SK-N-SH (cell line): ENCODE measurements at regions not wholly inside any gene's neighbourhood (a gene's known extent, or its start where the extent isn't known, plus 50 kb on each side); places are given as distances from the start of the nearest gene placed in this dataset.

Experiments
- FOXJ3 ChIP-seq: sonication (generic); formaldehyde crosslinking; IDR thresholded peaks from 2 replicates; pipeline ENCODE4 v1.5.1; 2020; ENCODE audit warnings: mild to moderate bottlenecking, missing genetic modification reagents
- FOXM1 ChIP-seq: IDR thresholded peaks from 2 replicates; pipeline ENCODE4 v1.4.0; 2012; ENCODE audit warnings: low read depth, mild to moderate bottlenecking
- GABPA ChIP-seq: IDR thresholded peaks from 2 replicates; pipeline ENCODE4 v1.4.0; 2012; ENCODE audit warnings: low read depth, mild to moderate bottlenecking
- RAD21 ChIP-seq: IDR thresholded peaks from 2 replicates; pipeline ENCODE4 v1.6.1; 2012; ENCODE audit warnings: mild to moderate bottlenecking, low read length
- RFX5 ChIP-seq: IDR thresholded peaks from 2 replicates; pipeline ENCODE4 v1.6.1; 2012; ENCODE audit warnings: mild to moderate bottlenecking, improper control_type of control experiment, low read length
- RXRA ChIP-seq: IDR thresholded peaks from 2 replicates; pipeline ENCODE4 v1.4.0; 2012; ENCODE audit warnings: low read depth, mild to moderate bottlenecking, borderline replicate concordance
- SMC3 ChIP-seq: IDR thresholded peaks from 2 replicates; pipeline ENCODE4 v1.6.1; 2012; ENCODE audit warnings: low read depth, low read length, improper control_type of control experiment
- TAF1 ChIP-seq: IDR thresholded peaks from 2 replicates; pipeline ENCODE4 v1.6.1; 2012; ENCODE audit warnings: low read depth, mild to moderate bottlenecking, low read length, moderate library complexity, borderline replicate concordance
- YY1 ChIP-seq: IDR thresholded peaks from 2 replicates; pipeline ENCODE4 v1.4.0; 2012; ENCODE audit warnings: low read depth, mild to moderate bottlenecking
- TF ChIP-seq, protein P1 (sequence below): fragments of 200-600 bp; sonication (generic); IDR thresholded peaks from 2 replicates; pipeline ENCODE4 v1.6.1; 2017; ENCODE audit warnings: antibody characterized with exemption, mild to moderate bottlenecking, moderate library complexity
- TF ChIP-seq, protein P2 (sequence below): IDR thresholded peaks from 2 replicates; pipeline ENCODE4; 2012
- TF ChIP-seq, protein P3 (sequence below): fragments of 150-350 bp; IDR thresholded peaks from 2 replicates; pipeline ENCODE4 v1.6.1; 2017; ENCODE audit warnings: antibody characterized with exemption, low read length, low read depth, borderline replicate concordance
- TF ChIP-seq, protein P4 (sequence below): IDR thresholded peaks from 2 replicates; pipeline ENCODE4 v1.6.1; 2012; ENCODE audit warnings: mild to moderate bottlenecking, low read depth, low read length, moderate library complexity

DNA sequence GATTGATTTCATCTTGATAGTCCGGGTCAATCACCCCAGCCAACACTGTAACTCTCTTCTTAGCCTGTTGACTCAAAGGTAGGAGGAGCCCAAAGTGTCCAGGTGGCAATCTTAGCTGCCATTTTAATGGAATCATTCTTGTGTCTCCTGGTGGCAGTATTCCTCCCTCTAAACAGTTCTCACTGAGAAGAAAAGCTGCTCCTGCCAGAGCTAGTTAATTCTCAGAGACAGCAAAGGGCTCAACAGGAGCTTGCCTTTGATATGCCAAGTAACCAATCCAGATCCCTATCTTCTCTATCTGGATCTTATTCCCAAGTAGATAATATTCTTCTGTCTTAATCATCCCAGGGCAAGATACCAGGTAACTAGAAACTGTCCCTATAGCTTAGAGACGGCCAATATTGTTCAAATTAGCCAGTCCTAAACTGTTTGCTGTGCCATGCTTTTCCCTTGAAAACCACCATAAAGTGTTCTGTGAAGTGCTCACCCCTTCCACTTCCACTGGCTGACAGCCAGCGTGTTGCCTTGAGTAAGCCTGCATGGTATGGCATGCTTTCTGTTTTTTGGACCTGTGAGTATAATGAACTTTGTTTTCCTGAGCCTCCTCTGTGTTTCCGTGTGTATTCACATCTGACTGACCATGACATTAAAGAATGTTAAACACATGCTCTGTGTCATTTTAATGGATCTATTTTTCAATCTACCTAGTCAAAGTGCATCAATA is 463.7 kb upstream of the SLITRK5 start:
- TF ChIP-seq RAD21 (no peak), SMC3 (no peak), RXRA (no peak), TAF1 (no peak), FOXJ3 (CRISPR knock-in tag) (no peak), YY1 (no peak), FOXM1 (no peak), RFX5 (no peak), GABPA (no peak)
- TF ChIP-seq, protein P1, sequence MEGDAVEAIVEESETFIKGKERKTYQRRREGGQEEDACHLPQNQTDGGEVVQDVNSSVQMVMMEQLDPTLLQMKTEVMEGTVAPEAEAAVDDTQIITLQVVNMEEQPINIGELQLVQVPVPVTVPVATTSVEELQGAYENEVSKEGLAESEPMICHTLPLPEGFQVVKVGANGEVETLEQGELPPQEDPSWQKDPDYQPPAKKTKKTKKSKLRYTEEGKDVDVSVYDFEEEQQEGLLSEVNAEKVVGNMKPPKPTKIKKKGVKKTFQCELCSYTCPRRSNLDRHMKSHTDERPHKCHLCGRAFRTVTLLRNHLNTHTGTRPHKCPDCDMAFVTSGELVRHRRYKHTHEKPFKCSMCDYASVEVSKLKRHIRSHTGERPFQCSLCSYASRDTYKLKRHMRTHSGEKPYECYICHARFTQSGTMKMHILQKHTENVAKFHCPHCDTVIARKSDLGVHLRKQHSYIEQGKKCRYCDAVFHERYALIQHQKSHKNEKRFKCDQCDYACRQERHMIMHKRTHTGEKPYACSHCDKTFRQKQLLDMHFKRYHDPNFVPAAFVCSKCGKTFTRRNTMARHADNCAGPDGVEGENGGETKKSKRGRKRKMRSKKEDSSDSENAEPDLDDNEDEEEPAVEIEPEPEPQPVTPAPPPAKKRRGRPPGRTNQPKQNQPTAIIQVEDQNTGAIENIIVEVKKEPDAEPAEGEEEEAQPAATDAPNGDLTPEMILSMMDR: no peak
- TF ChIP-seq, protein P2, sequence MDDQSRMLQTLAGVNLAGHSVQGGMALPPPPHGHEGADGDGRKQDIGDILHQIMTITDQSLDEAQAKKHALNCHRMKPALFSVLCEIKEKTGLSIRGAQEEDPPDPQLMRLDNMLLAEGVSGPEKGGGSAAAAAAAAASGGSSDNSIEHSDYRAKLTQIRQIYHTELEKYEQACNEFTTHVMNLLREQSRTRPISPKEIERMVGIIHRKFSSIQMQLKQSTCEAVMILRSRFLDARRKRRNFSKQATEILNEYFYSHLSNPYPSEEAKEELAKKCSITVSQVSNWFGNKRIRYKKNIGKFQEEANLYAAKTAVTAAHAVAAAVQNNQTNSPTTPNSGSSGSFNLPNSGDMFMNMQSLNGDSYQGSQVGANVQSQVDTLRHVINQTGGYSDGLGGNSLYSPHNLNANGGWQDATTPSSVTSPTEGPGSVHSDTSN: no peak
- TF ChIP-seq, protein P3, sequence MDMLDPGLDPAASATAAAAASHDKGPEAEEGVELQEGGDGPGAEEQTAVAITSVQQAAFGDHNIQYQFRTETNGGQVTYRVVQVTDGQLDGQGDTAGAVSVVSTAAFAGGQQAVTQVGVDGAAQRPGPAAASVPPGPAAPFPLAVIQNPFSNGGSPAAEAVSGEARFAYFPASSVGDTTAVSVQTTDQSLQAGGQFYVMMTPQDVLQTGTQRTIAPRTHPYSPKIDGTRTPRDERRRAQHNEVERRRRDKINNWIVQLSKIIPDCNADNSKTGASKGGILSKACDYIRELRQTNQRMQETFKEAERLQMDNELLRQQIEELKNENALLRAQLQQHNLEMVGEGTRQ: no peak
- TF ChIP-seq, protein P4, sequence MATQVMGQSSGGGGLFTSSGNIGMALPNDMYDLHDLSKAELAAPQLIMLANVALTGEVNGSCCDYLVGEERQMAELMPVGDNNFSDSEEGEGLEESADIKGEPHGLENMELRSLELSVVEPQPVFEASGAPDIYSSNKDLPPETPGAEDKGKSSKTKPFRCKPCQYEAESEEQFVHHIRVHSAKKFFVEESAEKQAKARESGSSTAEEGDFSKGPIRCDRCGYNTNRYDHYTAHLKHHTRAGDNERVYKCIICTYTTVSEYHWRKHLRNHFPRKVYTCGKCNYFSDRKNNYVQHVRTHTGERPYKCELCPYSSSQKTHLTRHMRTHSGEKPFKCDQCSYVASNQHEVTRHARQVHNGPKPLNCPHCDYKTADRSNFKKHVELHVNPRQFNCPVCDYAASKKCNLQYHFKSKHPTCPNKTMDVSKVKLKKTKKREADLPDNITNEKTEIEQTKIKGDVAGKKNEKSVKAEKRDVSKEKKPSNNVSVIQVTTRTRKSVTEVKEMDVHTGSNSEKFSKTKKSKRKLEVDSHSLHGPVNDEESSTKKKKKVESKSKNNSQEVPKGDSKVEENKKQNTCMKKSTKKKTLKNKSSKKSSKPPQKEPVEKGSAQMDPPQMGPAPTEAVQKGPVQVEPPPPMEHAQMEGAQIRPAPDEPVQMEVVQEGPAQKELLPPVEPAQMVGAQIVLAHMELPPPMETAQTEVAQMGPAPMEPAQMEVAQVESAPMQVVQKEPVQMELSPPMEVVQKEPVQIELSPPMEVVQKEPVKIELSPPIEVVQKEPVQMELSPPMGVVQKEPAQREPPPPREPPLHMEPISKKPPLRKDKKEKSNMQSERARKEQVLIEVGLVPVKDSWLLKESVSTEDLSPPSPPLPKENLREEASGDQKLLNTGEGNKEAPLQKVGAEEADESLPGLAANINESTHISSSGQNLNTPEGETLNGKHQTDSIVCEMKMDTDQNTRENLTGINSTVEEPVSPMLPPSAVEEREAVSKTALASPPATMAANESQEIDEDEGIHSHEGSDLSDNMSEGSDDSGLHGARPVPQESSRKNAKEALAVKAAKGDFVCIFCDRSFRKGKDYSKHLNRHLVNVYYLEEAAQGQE: no peak
